GM06990 (cell line): ENCODE measurements at regions not wholly inside any gene's neighbourhood (a gene's known extent, or its start where the extent isn't known, plus 50 kb on each side); places are given as distances from the start of the nearest gene placed in this dataset.

Experiments
- DNase-seq: peaks from one replicate; pipeline ENCODE4 v3.0.0-alpha.2; 2011; ENCODE audit not compliant: insufficient read length; ENCODE audit errors: extremely low read depth
- H3K27me3 ChIP-seq: replicated peaks from 2 replicates; pipeline ENCODE4 v1.6.0; 2011; ENCODE audit warnings: low read length; ENCODE audit not compliant: control insufficient read depth, insufficient read depth
- H3K36me3 ChIP-seq: 2 replicates; pipeline ENCODE4 v1.5.1; 2011; ENCODE audit warnings: low read length; ENCODE audit not compliant: control insufficient read depth, insufficient read depth
- H3K4me3 ChIP-seq: replicated peaks from 2 replicates; pipeline ENCODE4 v1.5.1; 2011; ENCODE audit warnings: low read depth, mild to moderate bottlenecking, control low read depth, low read length
- CTCF ChIP-seq: IDR thresholded peaks from 2 replicates; pipeline ENCODE4 v1.5.1; 2011; ENCODE audit warnings: low read length, control low read depth, mild to moderate bottlenecking, inconsistent platforms; ENCODE audit not compliant: insufficient read depth, poor library complexity, severe bottlenecking

- no peak for TF ChIP-seq CTCF
These were observed 871.8 kb downstream of the SLC4A3 start for GRCh38 chr2:220499225-220499624.

GRCh38 chr2:220502539-220502938, 875.1 kb downstream of the SLC4A3 start:
- DNase-seq, result no peak

More at GRCh38 chr2:220499225-220499624, 871.8 kb downstream of the SLC4A3 start:
- Histone ChIP-seq H3K4me3 (no peak overlapping the region), H3K36me3 (no peaks in the 10 kb centered on the region), H3K27me3 (no peaks in the 10 kb centered on the region; the same call in 1 of the 2 replicates)
- DNase-seq, result no peak

GRCh38 chr2:220503431-220503830, 876.0 kb downstream of the SLC4A3 start:
- TF ChIP-seq CTCF, result no peak
- no peak for DNase-seq
- Histone ChIP-seq H3K4me3 (no peak overlapping the region), H3K36me3 (no peaks in the 10 kb centered on the region), H3K27me3 (no peaks in the 10 kb centered on the region)

More at GRCh38 chr2:220502539-220502938, 875.1 kb downstream of the SLC4A3 start:
- TF ChIP-seq CTCF, result no peak
- Histone ChIP-seq H3K36me3 (no peaks in the 10 kb centered on the region), H3K4me3 (no peak overlapping the region), H3K27me3 (no peaks in the 10 kb centered on the region; the same call in 1 of the 2 replicates)

GRCh38 chr2:220504938-220505503, 877.6 kb downstream of the SLC4A3 start:
- no peaks in the 10 kb centered on the region for H3K27me3 ChIP-seq
- no peak for TF ChIP-seq CTCF
- no peak for DNase-seq
- H3K36me3 ChIP-seq, result no peaks in the 10 kb centered on the region
- no peak overlapping the region for H3K4me3 ChIP-seq

- no peaks in the 10 kb centered on the region for H3K36me3 ChIP-seq
- TF ChIP-seq CTCF, result no peak
- no peak for DNase-seq
- no peaks in the 10 kb centered on the region for H3K27me3 ChIP-seq
- H3K4me3 ChIP-seq, result no peak overlapping the region
These were observed 879.0 kb downstream of the SLC4A3 start for GRCh38 chr2:220506466-220506865.
